Activated T-helper 9 cell treated with anti-CD3 and anti-CD28 coated beads, Interleukin-2, amount 50 U/mL, for 16 hours (primary cell): ENCODE measurements at regions not wholly inside any gene's neighbourhood (a gene's known extent, or its start where the extent isn't known, plus 50 kb on each side); places are given as distances from the start of the nearest gene placed in this dataset.
"Not testable (repeated sequence)": the region's sequence is repeated elsewhere in the genome, so short reads cannot be mapped to it uniquely, and the experiment has no call there.

Experiments
- DNase-seq: peaks from one replicate; pipeline ENCODE4 v3.0.0-alpha.2; 2020; ENCODE audit warnings: low read depth

GRCh38 chr10:65628493-65629139 is 1297.2 kb upstream of the LRRTM3 start:
- no peak for DNase-seq

GRCh38 chr10:65660006-65660405 is 1265.8 kb upstream of the LRRTM3 start:
- DNase-seq = no peak

GRCh38 chr10:65670087-65670486 is 1255.7 kb upstream of the LRRTM3 start:
- no peak for DNase-seq

GRCh38 chr10:65670596-65670995 is 1255.2 kb upstream of the LRRTM3 start:
- not testable (repeated sequence) for DNase-seq

- no peak for DNase-seq
Measured at GRCh38 chr10:65675236-65675635, 1250.6 kb upstream of the LRRTM3 start.

- no peak for DNase-seq
Measured at GRCh38 chr10:65684896-65685295, 1240.9 kb upstream of the LRRTM3 start.

- DNase-seq = no peak
Measured at GRCh38 chr10:65701168-65701776, 1224.6 kb upstream of the LRRTM3 start.

GRCh38 chr10:65708057-65708456 is 1217.8 kb upstream of the LRRTM3 start:
- DNase-seq = no peak

GRCh38 chr10:65710306-65710705 is 1215.5 kb upstream of the LRRTM3 start:
- DNase-seq = no peak

- DNase-seq = no peak
Measured at GRCh38 chr10:65719790-65720189, 1206.0 kb upstream of the LRRTM3 start.

GRCh38 chr10:65720901-65721300 is 1204.9 kb upstream of the LRRTM3 start:
- no peak for DNase-seq

- no peak for DNase-seq
Measured at GRCh38 chr10:65723525-65723924, 1202.3 kb upstream of the LRRTM3 start.

GRCh38 chr10:65735382-65735781 is 1190.5 kb upstream of the LRRTM3 start:
- DNase-seq = no peak

- no peak for DNase-seq
Measured at GRCh38 chr10:65742906-65743305, 1182.9 kb upstream of the LRRTM3 start.

- DNase-seq = no peak
Measured at GRCh38 chr10:65751218-65751617, 1174.6 kb upstream of the LRRTM3 start.

- no peak for DNase-seq
Measured at GRCh38 chr10:65751896-65752295, 1173.9 kb upstream of the LRRTM3 start.

GRCh38 chr10:65753532-65753931 is 1172.3 kb upstream of the LRRTM3 start:
- DNase-seq = no peak

- no peak for DNase-seq
Measured at GRCh38 chr10:65754112-65754511, 1171.7 kb upstream of the LRRTM3 start.

- no peak for DNase-seq
Measured at GRCh38 chr10:65762311-65762710, 1163.5 kb upstream of the LRRTM3 start.

GRCh38 chr10:65765006-65765541 is 1160.8 kb upstream of the LRRTM3 start:
- DNase-seq = no peak

- no peak for DNase-seq
Measured at GRCh38 chr10:65769828-65770227, 1156.0 kb upstream of the LRRTM3 start.

- no peak for DNase-seq
Measured at GRCh38 chr10:65778753-65779152, 1147.1 kb upstream of the LRRTM3 start.

GRCh38 chr10:65779985-65780384 is 1145.9 kb upstream of the LRRTM3 start:
- no peak for DNase-seq

GRCh38 chr10:65786279-65786678 is 1139.6 kb upstream of the LRRTM3 start:
- no peak for DNase-seq
